ENCODE measurements at regions not wholly inside any gene's neighbourhood (a gene's known extent, or its start where the extent isn't known, plus 50 kb on each side); places are given as distances from the start of the nearest gene placed in this dataset.

DNA sequence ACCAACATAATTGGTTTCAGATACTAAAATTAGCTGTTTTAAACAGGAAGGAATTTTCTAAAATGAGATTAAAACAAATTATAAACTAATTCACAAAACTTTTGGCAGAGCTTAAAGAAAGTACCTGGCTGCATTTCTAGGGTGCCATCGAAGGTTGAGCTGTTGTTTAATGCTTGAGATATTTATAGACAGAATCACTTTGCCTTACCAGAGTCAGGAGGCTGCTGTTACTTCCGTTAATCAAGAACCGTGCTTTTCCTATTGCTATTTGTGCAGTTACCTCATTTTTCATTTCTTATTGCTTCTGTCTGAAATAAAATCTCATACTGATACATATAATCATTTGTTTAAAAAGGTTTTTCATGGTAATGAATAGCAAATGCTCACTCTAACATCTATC lies 242.9 kb downstream of the TECRL start:
- in situ Hi-C loops (cut with HindIII; ENCODE audit: low sequenced_read_pairs), result loop anchor here (25.0 kb wide), 1 partner anchor 371 kb away; no protein-coding TSS in a partner anchor
- H3K4me3 ChIP-seq (ENCODE audit: low read depth, low read length), result no peak overlapping the region
- TF ChIP-seq, protein P1, sequence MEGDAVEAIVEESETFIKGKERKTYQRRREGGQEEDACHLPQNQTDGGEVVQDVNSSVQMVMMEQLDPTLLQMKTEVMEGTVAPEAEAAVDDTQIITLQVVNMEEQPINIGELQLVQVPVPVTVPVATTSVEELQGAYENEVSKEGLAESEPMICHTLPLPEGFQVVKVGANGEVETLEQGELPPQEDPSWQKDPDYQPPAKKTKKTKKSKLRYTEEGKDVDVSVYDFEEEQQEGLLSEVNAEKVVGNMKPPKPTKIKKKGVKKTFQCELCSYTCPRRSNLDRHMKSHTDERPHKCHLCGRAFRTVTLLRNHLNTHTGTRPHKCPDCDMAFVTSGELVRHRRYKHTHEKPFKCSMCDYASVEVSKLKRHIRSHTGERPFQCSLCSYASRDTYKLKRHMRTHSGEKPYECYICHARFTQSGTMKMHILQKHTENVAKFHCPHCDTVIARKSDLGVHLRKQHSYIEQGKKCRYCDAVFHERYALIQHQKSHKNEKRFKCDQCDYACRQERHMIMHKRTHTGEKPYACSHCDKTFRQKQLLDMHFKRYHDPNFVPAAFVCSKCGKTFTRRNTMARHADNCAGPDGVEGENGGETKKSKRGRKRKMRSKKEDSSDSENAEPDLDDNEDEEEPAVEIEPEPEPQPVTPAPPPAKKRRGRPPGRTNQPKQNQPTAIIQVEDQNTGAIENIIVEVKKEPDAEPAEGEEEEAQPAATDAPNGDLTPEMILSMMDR (IDR thresholded peaks at IDR 0.05; ENCODE audit: low read depth, low read length, missing control alignments), result no peak
- DNase-seq (ENCODE audit: low read depth), result no peak

DNA sequence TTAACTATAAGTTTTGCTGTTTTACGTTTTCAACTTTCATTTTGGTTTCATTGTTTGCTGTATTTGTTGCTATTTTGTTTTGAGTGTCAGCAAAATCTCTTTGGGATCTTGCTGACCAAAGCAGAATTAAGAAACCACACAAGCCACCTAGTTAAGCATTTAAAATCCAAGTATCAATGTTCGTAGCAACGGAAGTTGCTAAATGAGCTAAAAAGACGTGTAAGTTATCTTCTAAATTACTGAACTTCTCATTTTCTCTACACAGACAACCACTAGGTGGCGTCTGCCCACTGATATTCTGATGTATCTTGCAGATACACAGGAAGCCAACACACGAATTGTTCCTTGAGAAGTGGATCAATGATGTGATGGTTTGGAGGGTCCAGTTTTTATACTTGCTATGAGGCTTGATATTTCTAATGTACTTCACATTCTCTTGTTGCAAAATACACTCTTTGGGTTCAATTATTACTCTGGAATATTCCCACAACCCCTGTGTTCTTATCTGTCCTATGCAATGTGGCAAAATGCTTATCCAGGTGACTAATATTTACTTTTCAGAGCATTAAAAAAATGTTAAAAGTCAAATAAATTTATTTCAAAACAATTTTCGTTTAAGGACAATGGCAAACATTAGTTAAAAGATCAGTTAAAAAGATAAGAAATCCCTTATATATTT lies 250.5 kb downstream of the TECRL start:
- TF ChIP-seq, protein P1 (IDR thresholded peaks at IDR 0.05; ENCODE audit: low read depth, low read length, missing control alignments), result peak; percentile 76
- peak; percentile 62 for DNase-seq (ENCODE audit: low read depth)
- peak overlapping the region; percentile 18 for H3K4me3 ChIP-seq (ENCODE audit: low read depth, low read length)
- in situ Hi-C loops (cut with HindIII; ENCODE audit: low sequenced_read_pairs), result loop anchor here (25.0 kb wide), 1 partner anchor 379 kb away; no protein-coding TSS in a partner anchor

DNA sequence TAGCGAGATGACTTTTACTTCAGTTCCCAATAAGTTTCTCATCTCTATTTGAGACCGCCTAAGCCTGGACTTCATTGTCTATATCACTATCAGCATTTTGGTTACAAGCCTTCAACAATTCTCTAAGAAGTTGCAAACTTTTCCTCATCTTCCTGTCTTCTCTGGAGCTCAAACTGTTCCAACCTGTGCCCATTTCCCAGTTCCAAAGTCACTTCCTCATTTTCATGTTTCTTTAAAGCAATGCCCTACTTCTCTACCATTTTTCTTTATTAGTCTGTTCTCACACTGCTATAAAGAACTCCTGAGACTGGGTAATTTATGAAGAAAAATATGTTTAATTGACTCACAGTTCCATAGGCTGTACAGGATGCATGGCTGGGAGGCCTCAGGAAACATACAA lies 251.9 kb downstream of the TECRL start:
- in situ Hi-C loops (cut with HindIII; ENCODE audit: low sequenced_read_pairs), result loop anchor here (25.0 kb wide), 1 partner anchor 380 kb away; no protein-coding TSS in a partner anchor

DNA sequence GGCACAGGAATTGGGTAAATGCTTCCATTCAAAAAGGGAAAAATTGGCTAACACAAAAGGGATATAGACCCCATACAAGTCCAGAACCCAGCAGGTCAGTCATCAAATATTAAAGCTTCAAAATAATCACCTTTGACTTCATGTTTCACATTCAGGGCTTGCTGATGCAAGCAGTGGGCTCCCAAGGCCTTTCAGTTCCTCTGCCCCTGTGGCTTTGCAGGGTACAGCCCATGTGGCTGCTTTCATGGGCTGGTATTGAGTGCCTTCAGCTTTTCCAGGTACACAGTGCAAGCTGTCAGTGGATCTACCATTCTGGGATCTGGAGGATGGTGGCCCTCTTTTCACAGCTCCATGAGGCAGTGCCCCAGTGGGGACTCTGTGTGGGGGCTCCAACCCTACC lies 253.0 kb downstream of the TECRL start:
- no peak for DNase-seq (ENCODE audit: low read depth)
- TF ChIP-seq, protein P1 (IDR thresholded peaks at IDR 0.05; ENCODE audit: low read depth, low read length, missing control alignments), result no peak
- no peak overlapping the region for H3K4me3 ChIP-seq (ENCODE audit: low read depth, low read length)
- in situ Hi-C loops (cut with HindIII; ENCODE audit: low sequenced_read_pairs), result loop anchor here (25.0 kb wide), 1 partner anchor 381 kb away; no protein-coding TSS in a partner anchor

More for the DNA sequence above, 251.9 kb downstream of the TECRL start:
- TF ChIP-seq, protein P1 (IDR thresholded peaks at IDR 0.05; ENCODE audit: low read depth, low read length, missing control alignments), result no peak
- no peak overlapping the region for H3K4me3 ChIP-seq (ENCODE audit: low read depth, low read length)
- no peak for DNase-seq (ENCODE audit: low read depth)

DNA sequence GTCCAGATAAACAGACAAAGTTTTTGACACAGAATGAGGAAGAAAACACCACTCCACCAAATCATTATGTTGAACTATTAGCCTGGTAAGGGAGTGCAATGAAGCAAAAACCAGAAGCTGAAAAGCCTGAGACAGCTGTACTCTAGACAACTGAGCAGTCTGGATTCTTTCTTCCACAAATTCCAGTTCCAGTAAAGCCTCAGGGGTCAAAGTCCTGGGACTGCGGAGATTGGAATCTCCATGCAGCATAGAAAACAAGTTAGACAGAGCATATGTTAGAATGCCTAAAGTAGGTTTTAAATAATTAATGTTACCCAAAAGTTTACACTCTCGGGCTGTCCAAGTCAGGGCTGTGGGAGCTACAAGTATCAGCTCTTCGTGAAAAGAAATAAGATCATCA lies 263.2 kb downstream of the TECRL start:
- DNase-seq (ENCODE audit: low read depth), result no peak
- H3K4me3 ChIP-seq (ENCODE audit: low read depth, low read length), result no peak overlapping the region
- TF ChIP-seq, protein P1 (IDR thresholded peaks at IDR 0.05; ENCODE audit: low read depth, low read length, missing control alignments), result no peak
- in situ Hi-C loops (cut with HindIII; ENCODE audit: low sequenced_read_pairs), result no loop called here

DNA sequence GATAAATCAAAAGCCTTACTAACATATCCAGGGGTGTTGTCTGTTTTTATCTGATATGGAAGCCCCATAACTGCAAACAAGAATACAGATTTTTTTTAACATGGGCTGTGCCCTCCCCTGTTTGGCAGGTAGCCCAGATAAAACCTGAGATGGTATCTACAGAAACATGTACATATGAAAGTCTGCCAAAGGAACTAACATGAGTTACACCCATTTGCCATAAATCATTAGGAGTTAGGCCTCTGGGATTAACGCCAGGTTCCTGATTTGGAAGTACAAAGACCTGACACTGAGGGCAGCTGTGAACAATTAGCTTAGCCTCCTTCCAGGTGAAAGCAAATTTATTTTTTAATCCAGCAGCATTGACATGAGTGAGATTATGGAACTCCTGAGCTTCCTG lies 264.3 kb downstream of the TECRL start:
- DNase-seq (ENCODE audit: low read depth), result no peak
- no peak overlapping the region for H3K4me3 ChIP-seq (ENCODE audit: low read depth, low read length)
- TF ChIP-seq, protein P1 (IDR thresholded peaks at IDR 0.05; ENCODE audit: low read depth, low read length, missing control alignments), result no peak
- in situ Hi-C loops (cut with HindIII; ENCODE audit: low sequenced_read_pairs), result no loop called here
